NCI-H1436 (cell line): ENCODE measurements at regions not wholly inside any gene's neighbourhood (a gene's known extent, or its start where the extent isn't known, plus 50 kb on each side); places are given as distances from the start of the nearest gene placed in this dataset.
A peak's percentile ranks its signal among the peaks of the same experiment; 100 is the strongest.
"Not testable (repeated sequence)": the region's sequence is repeated elsewhere in the genome, so short reads cannot be mapped to it uniquely, and the experiment has no call there.

Experiments
- DNase-seq: peaks from one replicate; lab custom pipeline; 2025; lab: John Stamatoyannopoulos, UW

- DNase-seq: no peak
Measured at GRCh38 chr3:74053970-74054516, 429.3 kb upstream of the PDZRN3 start.

- DNase-seq: no peak
Measured at GRCh38 chr3:74049444-74049843, 424.7 kb upstream of the PDZRN3 start.

- no peak for DNase-seq
Measured at GRCh38 chr3:74048699-74049098, 424.0 kb upstream of the PDZRN3 start.

GRCh38 chr3:74045000-74045399, 420.3 kb upstream of the PDZRN3 start:
- no peak for DNase-seq

GRCh38 chr3:74041068-74041675, 416.4 kb upstream of the PDZRN3 start:
- no peak for DNase-seq

- no peak for DNase-seq
Measured at GRCh38 chr3:74039105-74039504, 414.4 kb upstream of the PDZRN3 start.

GRCh38 chr3:74036568-74036967, 411.8 kb upstream of the PDZRN3 start:
- no peak for DNase-seq

GRCh38 chr3:74036102-74036501, 411.4 kb upstream of the PDZRN3 start:
- no peak for DNase-seq

- DNase-seq: no peak
Measured at GRCh38 chr3:74033806-74034205, 409.1 kb upstream of the PDZRN3 start.

GRCh38 chr3:74033381-74033780, 408.6 kb upstream of the PDZRN3 start:
- no peak for DNase-seq

GRCh38 chr3:74027121-74027520, 402.4 kb upstream of the PDZRN3 start:
- no peak for DNase-seq

GRCh38 chr3:74023395-74023794, 398.7 kb upstream of the PDZRN3 start:
- DNase-seq: no peak

- no peak for DNase-seq
Measured at GRCh38 chr3:74021449-74021848, 396.7 kb upstream of the PDZRN3 start.

GRCh38 chr3:74009961-74010844, 385.5 kb upstream of the PDZRN3 start:
- no peak for DNase-seq

- DNase-seq: no peak
Measured at GRCh38 chr3:74004386-74004785, 379.6 kb upstream of the PDZRN3 start.

- no peak for DNase-seq
Measured at GRCh38 chr3:74003734-74004133, 379.0 kb upstream of the PDZRN3 start.

- DNase-seq: no peak
Measured at GRCh38 chr3:74001436-74001835, 376.7 kb upstream of the PDZRN3 start.

GRCh38 chr3:74000725-74001124, 376.0 kb upstream of the PDZRN3 start:
- DNase-seq: no peak

- DNase-seq: no peak
Measured at GRCh38 chr3:73999501-73999900, 374.8 kb upstream of the PDZRN3 start.

GRCh38 chr3:73990691-73991090, 365.9 kb upstream of the PDZRN3 start:
- DNase-seq: not testable (repeated sequence)

GRCh38 chr3:73966733-73967132, 342.0 kb upstream of the PDZRN3 start:
- no peak for DNase-seq

- no peak for DNase-seq
Measured at GRCh38 chr3:73964818-73965217, 340.1 kb upstream of the PDZRN3 start.

GRCh38 chr3:73955494-73956070, 330.8 kb upstream of the PDZRN3 start:
- peak; percentile 86 for DNase-seq
